GM12873 (cell line): ENCODE measurements at regions not wholly inside any gene's neighbourhood (a gene's known extent, or its start where the extent isn't known, plus 50 kb on each side); places are given as distances from the start of the nearest gene placed in this dataset.

Source experiments
- CTCF ChIP-seq: IDR thresholded peaks from 2 replicates; pipeline ENCODE4 v1.5.1; 2012; ENCODE audit warnings: low read depth, mild to moderate bottlenecking, moderate library complexity, low read length, control low read depth; ENCODE audit not compliant: insufficient read depth; ENCODE audit errors: missing control alignments

GRCh38 chr1:238950784-238951183 is 435.6 kb upstream of the CHRM3 start:
- TF ChIP-seq CTCF, result no peak

- no peak for TF ChIP-seq CTCF
Observed at GRCh38 chr1:238950017-238950416, 436.4 kb upstream of the CHRM3 start.

- no peak for TF ChIP-seq CTCF
Observed at GRCh38 chr1:238944028-238944427, 442.3 kb upstream of the CHRM3 start.

- no peak for TF ChIP-seq CTCF
Observed at GRCh38 chr1:238927899-238928298, 458.5 kb upstream of the CHRM3 start.

GRCh38 chr1:238916828-238917227 is 469.5 kb upstream of the CHRM3 start:
- TF ChIP-seq CTCF, result no peak

- TF ChIP-seq CTCF, result no peak
Observed at GRCh38 chr1:238914346-238914745, 472.0 kb upstream of the CHRM3 start.

GRCh38 chr1:238913210-238913609 is 473.2 kb upstream of the CHRM3 start:
- no peak for TF ChIP-seq CTCF

GRCh38 chr1:238912148-238912547 is 474.2 kb upstream of the CHRM3 start:
- no peak for TF ChIP-seq CTCF
